TTC549 (cell line): ENCODE measurements at regions not wholly inside any gene's neighbourhood (a gene's known extent, or its start where the extent isn't known, plus 50 kb on each side); places are given as distances from the start of the nearest gene placed in this dataset.

Source experiments
- FAIRE-seq: peaks from 2 replicates; lab custom pipeline; 2012; peaks lifted over from hg19 to GRCh38; lab: Jason Lieb, UNC

DNA sequence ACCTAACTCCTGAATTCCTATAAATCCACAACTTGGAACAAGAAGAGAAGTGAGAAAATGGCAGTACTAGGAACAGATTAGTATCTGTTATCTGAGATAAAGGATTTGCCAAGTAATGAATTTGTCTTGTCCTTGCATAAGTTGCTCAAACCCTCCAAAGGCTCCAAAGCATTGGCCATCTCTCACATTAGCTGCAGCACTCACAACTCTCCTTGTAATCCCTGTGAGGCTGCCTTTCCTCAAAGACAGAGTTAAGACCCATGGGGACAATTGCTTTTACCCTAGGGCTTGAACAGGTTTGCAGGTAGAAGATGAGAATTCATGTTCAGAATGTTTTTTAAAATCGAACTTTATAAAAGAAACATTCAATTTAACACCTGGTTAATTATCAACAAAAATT, 1702.2 kb downstream of the EFNB2 start:
- FAIRE-seq = no peak

DNA sequence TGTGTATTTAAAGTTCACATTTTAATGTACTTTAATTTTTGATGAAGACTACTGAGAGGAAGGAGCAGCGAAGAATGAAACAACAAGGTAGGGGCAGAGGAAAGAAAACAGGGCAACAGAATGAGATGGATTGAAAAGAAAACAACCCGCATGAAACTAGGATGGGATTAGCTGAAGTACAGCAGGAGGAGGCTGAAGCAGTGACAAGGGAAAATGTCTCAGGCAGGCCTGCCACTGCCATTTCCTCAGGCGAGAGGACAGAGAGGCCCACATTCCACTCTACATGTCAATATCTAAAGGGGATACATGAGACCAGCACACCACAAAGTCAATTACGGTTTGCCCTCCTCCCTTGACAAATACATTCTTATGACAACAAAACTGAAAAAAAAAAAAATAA, 1703.2 kb downstream of the EFNB2 start:
- no peak for FAIRE-seq

DNA sequence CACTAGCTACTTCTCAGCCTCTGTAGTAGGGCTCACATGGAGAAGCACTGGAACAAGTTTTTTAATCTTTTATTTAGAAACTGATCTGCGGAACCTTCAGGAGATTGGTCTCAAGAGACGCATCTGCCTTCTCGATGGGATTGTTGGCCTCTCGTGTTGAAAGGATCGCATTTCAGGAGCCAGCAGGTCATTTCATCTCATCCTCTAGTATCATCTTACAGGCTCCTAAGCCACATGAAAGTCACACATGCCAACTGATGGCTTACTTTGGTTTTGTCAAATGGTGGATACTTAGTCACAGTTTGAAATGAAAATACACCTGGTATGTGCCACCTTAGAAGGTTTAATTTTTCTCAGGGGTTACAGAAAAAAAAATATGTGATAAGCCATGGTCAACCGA, 1703.6 kb downstream of the EFNB2 start:
- FAIRE-seq = no peak

DNA sequence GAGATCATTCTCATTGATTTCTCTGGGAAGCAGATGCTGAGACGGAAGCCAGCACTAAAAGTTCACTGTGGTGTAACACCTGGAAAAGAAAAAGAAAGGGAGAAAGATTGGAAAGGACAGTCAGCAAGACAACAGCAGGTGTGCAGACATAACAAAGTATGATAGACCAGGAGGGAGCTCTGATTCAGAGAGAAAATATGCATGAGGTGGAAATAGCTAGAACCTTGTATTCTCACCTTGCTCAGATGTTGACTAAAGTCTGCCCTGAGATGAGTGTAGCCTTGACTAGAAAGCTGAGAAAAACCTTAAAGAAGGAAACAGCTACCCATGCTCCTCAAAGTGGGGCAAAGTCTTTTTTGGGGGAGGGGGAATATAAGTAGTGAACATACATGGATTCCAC, 1711.8 kb downstream of the EFNB2 start:
- no peak for FAIRE-seq

DNA sequence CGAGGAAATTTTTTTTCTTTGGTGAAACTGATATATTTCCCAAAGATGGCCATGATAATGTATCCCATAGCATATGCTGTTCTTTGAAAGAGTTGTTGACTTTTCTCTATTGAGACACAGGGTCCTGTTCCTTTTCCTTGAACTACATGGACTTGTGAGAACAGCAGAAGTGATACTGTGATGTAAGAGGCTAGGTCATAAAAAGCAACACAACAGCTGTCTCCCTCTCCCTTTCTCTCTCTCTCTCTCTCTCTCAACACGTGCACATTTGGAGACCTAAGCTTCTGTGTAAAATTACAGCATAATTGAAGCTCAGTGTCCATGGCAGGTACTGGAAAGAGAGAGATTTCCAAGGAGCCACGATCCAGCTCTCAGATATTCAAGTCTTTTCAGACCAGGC, 1712.4 kb downstream of the EFNB2 start:
- FAIRE-seq = no peak

DNA sequence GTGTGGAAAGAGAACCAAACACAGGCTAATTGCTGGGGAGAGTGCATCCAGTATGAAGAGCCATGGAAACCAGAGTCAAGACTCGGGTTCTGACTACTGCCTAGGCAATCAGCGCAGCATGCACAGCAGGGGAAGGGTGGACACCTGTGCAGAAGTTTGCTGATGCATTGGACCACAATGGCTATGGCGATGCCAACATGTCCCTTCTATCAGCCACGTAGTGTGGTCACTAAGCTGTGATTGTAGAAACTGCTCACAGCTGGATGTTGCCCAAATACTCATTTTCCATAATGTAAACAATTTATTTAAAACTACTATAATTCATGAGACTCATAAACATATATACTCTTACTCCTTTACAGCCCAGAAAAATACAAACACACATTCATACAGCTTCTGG, 1718.2 kb downstream of the EFNB2 start:
- no peak for FAIRE-seq

DNA sequence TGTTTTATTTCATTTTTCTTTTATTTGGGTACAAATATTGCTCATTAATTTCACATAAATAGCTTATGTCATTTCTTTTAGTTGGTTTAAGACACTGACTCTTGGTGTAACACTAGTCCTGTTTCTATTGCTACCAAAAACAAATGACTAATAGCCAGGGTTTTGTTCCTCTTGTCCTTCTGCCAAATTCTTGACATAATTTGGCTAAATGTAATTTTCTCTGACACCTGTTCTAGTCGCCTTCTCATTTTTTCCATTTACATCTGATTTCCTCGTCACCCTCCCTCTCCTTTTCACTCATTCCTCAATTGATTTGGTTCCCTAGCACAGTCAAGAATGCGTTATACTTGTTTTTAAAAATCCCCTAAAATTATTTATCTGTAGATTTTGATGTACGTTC, 1718.7 kb downstream of the EFNB2 start:
- no peak for FAIRE-seq

DNA sequence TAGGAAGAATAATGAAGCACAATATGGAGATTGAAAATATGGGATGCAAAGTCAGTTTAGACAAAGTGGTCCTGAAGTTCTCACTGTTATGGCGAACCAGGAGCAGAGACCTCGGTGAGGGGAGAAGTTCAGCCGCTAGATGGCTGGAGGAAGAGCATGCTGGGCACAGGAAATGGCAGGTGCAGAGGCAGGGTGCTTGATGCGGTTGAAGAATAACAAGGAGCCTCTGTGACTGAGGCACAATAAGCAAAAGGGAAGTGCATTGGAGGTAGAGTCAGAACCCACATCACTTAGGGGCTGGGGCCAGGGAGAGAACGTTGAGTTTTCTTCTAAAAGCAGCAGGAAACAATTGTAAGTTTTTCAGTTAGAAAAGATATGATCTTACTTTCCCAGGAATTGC, 1725.2 kb downstream of the EFNB2 start:
- FAIRE-seq = no peak

DNA sequence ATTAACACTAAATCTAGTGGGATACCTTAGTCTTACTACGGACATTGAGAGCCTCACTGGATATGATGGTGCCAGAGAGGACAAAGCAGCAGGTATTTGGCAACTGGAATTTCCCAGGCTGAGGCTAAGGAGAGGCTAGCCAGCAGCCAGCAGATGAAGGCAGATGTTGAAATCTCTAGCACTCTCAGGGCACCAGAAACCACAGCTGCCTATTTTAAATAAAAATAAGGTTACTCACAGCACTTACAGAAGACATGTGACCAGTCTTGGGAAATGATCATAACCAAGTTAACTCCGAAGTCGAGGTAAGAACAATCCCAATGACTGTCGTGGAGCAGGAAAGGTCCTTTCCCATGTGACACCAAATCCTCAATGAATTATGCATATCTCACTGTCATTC, 1726.0 kb downstream of the EFNB2 start:
- no peak for FAIRE-seq

DNA sequence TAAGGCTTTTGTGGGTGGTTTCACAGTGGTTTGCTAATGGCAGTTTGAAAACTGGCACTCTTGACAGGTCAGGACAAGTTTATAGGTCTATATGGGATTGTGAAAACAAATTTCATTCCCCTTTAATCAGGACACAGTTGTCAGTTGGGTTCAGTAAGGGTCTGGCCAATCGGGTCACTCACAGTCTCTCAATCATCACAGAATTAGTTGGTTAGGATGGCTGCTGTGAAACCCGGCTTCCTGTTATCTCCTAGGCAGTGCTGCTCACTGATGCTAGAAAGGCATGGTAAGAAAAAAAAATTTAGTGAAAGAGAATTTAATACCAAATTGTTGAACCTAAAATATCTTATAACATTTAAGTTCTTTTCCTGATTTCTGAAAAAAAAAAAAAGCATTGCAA, 1730.1 kb downstream of the EFNB2 start:
- FAIRE-seq = no peak

DNA sequence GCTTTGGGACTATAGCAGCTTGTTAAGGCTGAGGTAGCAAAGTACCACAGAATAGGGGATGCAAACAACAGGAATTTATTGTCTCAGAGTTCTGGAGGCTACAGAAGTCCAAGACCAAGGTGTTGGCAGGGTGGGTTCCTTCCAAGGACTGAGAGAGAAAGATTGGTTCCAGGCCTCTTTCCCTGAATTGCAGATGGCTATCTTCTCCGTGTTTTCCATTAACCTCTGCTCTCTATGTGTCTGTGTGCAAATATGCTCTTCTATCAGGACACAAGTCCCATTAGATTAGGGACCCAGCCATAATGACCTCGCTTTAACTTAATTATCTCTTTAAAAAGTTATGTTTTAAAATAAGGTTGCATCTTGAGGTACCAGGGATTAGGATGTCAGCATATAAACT, 1732.9 kb upstream of the SLC10A2 start:
- no peak for FAIRE-seq

DNA sequence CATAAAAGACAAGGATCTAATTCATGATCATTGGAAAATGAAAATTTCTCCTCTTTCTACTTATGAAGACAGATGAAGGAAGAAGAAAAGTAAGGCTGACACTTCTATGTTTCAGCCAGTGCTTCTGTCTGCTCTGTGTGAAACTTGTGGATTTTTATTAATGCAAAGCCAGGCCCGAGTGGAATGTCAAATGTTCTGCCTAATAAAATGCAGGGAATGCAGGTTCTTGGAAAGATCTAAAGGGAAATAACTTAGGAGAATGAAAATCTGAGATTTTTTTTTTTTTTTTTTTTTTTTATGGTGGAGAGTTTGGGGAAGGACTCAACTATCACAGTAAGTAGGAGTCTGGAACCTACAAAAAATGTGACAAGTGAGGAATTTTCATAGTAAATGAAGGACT, 1732.3 kb upstream of the SLC10A2 start:
- FAIRE-seq = no peak

DNA sequence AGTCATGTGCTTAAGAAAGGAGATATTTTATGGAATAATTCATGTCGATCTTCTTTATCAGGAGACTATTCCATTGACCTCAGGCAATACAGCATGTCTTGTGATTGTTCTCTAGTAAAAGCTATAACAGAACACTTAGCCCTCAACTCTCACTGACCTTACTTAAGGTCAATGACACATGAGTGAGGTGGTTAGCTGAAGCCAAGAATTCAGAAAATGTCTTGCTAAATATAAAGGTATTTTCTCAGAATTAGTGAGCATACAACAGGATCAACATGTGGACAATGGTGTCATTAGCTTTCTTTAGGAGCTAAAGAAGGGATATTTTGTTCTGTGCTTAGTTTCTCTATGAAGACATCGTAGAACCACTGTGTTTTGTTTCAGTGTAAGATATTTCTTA, 1730.4 kb upstream of the SLC10A2 start:
- no peak for FAIRE-seq

DNA sequence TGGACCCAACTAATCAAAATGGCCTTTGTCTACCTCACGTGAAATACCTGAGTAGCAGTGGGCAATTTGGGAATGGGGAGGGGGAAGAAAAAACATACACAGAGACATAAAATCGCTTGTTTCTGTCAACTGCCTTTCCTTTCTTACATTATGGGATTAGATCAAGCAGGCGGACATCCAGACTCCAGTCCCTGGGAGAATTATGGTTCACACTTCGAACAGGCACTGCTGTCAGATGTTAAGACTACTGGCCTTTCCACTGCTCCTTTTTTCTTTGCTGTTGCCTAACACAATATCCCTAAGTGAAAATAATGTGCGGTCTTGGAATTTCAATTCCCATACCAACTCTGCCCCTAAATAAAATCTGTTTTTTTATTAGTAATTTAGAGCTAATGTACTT, 1719.7 kb upstream of the SLC10A2 start:
- FAIRE-seq = no peak

DNA sequence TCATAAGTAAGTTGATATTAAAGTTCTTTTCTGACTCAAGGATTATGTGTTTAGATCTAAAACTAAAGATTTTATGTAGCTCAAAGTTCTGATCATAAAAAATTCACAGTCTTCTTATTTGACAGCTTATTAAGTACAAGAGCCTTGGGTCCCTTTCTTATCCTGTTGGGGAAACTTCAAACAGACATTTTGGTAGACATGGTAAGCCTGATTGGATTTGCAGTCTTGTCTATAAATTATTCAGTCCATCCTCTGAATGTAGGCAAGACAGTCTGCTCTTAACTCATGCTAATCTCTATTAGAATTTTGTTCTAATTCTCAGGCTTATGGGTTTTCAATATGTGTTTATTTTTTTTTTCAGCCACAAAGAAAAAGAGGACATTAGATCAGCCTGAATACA, 1718.7 kb upstream of the SLC10A2 start:
- FAIRE-seq = no peak

DNA sequence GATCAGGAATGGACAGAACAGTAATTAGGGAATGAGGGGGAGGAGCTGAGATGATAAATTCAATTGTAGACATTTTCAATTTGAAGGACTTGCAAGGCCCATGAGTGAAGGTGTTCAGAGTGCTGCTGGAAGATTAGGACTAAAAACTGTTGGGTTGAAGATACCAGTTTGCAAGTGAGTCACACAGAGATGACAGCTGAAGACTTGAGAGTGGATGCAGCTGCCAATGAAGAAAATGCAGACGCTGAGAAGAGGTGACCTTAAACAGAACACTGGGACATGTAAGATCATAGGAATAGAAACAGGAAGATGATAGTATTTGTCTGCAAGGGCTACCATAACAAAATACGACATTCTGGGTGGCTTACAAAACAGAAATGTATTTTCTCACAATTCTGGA, 1716.5 kb upstream of the SLC10A2 start:
- FAIRE-seq = no peak

DNA sequence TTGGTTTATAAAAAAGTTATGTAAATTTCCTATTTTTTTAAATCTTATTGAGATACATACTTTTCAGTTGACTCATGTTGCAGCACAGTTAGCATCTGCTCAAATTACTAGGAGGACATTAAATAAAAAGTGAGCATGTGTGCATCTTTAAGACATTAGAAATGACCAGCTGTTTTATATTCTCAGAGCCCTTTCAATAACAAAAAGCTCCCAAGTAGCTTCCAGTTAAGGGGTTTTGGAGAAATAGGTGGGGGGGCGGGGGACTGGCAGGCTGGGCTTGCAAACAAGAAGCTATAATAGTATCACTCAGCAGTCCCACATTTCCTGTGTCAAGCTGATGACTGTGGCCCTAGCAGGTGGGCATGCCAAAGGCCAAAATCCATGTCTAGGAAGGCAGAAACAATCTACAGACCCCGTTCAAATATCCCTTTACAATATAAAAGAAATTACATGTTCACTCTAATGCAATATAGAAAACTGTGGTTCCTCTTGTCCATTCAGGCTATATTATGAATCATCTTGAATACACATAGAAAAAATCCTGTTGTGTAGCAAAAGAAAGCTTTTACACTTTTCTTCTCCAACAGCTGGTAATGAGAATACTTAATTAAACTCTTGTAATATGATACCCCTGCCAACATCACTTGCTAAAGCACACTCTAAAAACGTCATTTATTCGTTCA, 1713.2 kb upstream of the SLC10A2 start:
- no peak for FAIRE-seq

DNA sequence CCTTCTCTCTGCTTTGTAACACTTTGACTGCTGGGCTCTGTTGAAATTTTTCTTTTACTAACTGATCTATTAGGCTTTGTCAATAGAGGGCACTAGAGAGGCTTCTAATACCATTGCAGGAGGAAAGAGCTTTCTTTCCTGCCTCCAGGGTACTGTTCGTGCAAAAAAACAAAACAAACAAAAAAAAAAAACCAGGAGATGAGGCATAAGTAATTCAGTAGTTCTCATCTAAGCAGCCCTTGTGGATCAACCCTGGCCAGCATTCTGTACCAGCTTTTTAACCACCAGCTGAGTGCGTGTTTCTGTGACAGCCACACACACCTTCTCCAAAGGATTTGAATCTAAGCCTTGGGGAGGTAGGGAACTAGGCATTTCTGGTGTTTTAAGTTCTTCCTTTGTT, 1707.6 kb upstream of the SLC10A2 start:
- FAIRE-seq = no peak

DNA sequence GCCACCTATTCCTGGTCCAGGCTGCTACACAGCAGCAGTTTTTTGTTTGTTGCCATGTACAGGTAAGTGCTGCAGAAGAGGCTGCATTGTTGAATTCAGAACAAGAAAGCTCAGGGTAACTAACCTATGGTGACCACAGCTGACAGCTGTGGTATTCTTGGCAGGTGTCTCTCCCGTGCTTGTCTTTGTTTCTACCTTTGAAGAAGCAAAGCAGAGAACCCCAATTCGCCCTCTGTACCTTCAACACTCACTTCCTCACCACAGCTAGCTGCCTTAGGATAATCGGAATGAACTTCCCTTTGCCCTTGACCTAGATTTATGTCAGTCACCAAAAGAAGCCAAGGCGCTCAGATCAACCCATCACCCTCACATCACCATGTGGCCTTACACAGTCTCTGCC, 1703.3 kb upstream of the SLC10A2 start:
- FAIRE-seq = no peak

DNA sequence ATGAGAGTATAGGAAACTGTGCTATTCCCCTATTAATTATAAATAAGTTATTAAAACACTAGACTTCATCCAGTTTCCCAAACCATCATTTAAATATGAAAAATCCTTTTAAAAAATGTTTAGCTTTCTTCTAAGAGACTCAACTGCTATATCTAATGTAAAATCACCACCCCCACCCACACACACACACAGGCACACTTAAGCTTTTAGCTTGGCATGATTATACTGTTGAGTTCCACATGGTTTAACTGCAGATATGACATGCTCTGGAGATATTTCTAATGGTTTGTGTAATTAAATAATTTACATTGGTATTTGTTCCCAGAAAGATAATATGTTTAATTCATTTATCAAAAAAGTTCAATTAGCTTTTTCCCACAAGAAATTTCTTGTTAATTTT, 1700.1 kb upstream of the SLC10A2 start:
- FAIRE-seq = no peak

DNA sequence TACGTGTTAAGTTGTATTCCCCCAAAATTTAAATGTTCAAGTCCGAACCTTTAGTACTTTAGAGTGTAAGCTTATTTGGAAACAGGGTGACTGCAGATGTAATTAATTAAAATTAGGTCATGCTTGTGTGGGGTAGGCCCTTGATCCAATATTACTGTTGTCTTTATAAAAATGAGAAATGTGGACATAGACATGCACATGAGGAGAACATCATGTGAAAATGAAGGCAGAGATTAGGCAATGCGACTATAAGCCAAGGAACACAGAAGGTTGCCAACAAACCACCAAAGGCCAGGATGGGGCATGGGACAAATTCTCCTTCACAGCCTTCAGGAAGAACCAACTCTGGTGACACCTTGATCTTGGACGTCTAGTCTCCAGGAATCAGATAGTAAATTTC, 1698.4 kb upstream of the SLC10A2 start:
- FAIRE-seq = no peak

DNA sequence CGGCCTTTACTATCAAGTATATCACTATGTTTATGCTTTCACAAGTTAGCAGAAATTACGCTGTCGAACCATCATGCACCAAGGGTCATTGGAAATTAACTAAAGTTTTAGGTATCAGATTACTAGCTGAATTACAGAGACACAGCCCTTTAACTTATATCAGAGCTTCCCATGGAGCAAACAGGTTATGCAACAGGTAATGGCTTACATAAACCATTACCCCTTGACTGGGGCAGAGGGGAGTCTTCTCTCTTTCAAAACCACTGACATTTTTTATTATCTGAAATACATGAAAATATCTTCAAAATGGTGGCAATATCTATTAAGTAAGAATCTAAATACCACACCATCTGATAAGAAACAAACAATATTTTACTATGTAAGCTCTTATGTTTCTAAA, 1692.9 kb upstream of the SLC10A2 start:
- no peak for FAIRE-seq

DNA sequence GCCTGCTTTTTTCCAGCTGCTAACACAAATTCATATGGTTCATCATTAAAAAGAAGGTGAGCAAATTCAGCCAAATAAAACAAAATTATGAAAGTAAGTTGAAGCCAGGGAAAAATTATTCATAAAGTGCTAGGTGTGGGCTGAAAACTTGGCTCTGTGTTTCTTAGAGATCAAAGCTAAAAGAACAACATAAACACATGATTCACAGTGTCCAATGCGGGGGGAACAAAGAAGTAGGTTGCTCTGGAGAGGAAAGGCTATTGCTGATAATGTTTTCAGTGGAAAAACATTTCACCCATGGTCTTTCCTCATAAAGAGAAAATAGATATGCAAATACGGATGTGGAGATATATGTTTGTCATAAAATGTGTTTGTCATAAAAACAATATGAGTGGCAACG, 1691.5 kb upstream of the SLC10A2 start:
- FAIRE-seq = no peak

DNA sequence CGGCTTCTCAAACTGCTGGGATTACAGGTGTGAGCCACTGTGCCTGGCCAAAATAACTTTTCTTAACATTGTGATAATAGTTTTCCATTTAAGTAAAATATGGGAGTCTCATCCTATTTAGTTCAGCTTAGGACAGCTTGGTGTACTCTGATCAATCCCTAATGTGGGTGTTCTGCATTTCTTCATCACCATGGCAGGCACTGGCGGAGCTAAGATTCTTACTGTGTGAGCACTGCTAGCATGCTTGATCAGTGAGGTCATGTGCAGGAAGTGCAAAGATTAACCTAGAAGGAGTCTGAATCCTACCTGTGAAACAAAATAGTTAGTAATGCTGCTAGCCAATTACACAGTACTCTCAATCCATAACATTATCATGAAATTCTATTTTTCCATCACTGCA, 1684.2 kb upstream of the SLC10A2 start:
- no peak for FAIRE-seq

DNA sequence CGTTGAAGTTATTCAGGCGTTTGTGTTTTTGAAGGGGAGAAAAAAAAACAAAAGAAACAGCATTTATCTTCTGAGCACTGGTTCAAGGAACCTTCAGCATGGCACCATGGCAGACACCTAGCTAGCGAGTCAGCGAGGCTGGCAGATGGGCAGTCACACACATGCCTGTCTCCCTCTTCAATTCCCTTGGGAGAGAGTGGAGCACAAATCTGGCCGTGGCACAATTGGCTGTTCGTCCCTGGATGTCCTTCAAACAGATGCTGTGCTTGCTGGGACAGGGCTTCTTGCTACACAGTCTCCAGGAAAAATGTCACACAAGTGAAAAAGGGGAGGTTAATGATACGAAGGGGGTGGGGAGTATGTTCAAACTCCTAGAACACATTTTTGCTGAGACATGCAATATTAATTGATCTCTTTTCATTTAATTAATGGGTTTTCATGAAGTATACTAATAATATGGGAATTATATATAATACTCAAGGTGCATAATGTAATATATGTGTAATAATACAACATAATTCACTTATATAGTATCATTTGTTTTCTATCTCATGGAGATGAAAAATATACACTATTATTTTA, 1674.5 kb upstream of the SLC10A2 start:
- no peak for FAIRE-seq
